Colon (tissue), 2 donors: ENCODE measurements at regions not wholly inside any gene's neighbourhood (a gene's known extent, or its start where the extent isn't known, plus 50 kb on each side); places are given as distances from the start of the nearest gene placed in this dataset.
"Not testable (repeated sequence)": the region's sequence is repeated elsewhere in the genome, so short reads cannot be mapped to it uniquely, and the experiment has no call there.

Experiments
- FAIRE-seq: peaks from 2 replicates; lab custom pipeline; 2012; peaks lifted over from hg19 to GRCh38; lab: Jason Lieb, UNC
- donor health status: control.
- donor health status: control.

GRCh38 chr6:121020656-121021055 is 313.6 kb downstream of the TBC1D32 start:
- no peak for FAIRE-seq

DNA sequence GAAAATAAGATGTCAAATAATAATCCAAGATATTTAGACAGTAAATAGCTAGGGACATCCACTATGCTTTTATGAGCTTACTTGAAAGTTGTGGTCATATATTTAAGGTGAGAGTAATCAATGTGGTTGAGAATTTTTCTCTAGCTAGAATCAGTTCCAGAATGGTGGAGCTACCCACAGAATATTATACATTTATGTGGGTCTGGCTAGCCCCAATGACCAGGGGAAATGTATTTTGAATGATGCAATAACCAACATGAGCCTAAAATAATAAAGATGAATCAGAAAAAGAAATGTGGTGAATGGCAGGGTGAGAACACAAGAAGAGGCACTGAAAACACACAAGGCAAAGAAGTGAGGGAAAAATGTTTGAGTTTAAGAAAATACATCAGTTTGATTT is 325.7 kb downstream of the TBC1D32 start:
- no peak for FAIRE-seq

- FAIRE-seq: no peak
Observed at GRCh38 chr6:121006024-121006423, 328.3 kb downstream of the TBC1D32 start.

GRCh38 chr6:121000381-121000780 is 333.9 kb downstream of the TBC1D32 start:
- FAIRE-seq: no peak

DNA sequence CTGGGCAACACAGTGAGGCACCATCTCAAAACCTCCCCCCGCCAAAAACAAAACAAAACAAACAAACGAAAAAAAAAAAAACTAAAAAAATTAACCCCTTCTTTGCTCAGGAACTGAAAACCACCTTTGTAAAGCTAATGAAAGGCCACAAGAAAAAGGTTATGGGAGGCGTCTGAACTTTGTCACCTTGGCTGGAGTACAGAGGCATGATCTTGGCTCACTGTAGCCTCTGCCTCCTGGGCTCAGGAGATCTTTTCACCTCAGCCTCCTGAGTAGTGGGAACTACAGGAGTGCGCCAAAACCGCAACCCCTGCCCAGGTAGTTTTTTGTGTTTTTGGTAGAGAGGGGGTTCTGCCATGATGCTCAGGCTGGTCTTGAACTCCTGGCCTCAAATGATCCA is 337.9 kb downstream of the TBC1D32 start:
- no peak for FAIRE-seq

- no peak for FAIRE-seq
Observed at GRCh38 chr6:120994573-120994967, 339.7 kb downstream of the TBC1D32 start.

- FAIRE-seq: no peak
Observed at GRCh38 chr6:120993929-120994572, 340.2 kb downstream of the TBC1D32 start.

- FAIRE-seq: peak; percentile 38
Observed at GRCh38 chr6:120992257-120992656, 342.0 kb downstream of the TBC1D32 start.

GRCh38 chr6:120990866-120991265 is 343.4 kb downstream of the TBC1D32 start:
- no peak for FAIRE-seq

- no peak for FAIRE-seq
Observed at GRCh38 chr6:120981835-120982234, 352.4 kb downstream of the TBC1D32 start.

DNA sequence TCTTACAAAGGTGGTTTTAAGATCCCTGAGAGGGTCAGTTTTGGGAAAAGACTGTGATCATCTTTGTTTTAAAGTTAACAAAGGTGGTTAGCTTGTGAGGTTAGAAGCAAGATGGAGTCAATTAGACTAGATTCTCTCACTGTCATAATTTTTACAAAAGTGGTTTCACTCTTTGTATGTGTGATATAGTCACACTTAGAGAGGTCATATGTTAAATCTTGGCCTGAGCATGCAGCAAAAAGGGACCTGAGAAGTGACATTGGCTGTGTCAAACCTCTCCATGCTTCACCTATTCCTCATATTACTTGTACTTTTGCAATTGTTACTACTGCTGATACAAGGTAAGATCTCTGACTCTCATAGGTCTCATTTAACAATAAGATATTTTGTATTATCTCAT is 368.0 kb downstream of the TBC1D32 start:
- FAIRE-seq: no peak

DNA sequence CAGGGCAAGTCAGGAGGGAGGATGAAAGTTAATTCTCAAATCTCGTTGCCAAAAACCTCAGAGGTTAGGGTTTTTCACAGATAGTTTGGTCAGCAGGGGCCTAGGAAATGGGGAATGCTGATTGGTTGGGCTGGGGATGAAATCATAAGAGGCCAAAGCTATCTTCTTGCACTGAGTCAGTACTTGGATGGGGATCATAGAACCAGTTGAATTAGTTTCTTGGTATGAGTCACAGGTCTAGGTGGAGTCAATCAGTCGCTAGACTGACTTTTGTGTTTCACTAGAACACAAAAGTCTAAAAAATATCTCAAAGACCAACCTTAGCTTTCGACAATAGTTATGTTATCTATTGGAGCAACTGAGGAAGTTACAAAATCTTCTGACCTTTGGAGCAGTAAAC is 368.5 kb downstream of the TBC1D32 start:
- FAIRE-seq: no peak

GRCh38 chr6:120960761-120961160 is 373.5 kb downstream of the TBC1D32 start:
- no peak for FAIRE-seq

DNA sequence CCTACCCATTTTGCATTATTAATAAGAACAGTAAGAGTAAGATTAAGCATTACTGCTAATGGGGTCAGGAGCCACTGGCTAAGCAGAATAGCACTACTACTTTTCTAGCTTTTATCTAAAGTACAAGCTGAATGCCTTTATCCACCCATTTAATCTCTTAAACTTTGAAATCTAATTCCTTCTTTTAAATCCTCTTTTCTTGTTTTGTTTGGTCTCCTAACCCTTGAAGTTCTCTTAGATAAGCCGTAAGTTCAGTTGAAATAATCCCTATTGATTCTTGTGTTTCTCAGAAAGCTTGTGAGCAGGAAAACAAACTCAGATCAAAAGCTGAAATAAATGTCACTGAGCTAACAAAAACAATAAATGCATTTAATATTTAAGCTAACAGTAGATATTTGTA is 380.2 kb downstream of the TBC1D32 start:
- FAIRE-seq: no peak

- FAIRE-seq: no peak
Observed at GRCh38 chr6:120951258-120951657, 383.0 kb downstream of the TBC1D32 start.

GRCh38 chr6:120947111-120947510 is 387.2 kb downstream of the TBC1D32 start:
- FAIRE-seq: no peak

GRCh38 chr6:120945905-120946594 is 388.2 kb downstream of the TBC1D32 start:
- FAIRE-seq: no peak

DNA sequence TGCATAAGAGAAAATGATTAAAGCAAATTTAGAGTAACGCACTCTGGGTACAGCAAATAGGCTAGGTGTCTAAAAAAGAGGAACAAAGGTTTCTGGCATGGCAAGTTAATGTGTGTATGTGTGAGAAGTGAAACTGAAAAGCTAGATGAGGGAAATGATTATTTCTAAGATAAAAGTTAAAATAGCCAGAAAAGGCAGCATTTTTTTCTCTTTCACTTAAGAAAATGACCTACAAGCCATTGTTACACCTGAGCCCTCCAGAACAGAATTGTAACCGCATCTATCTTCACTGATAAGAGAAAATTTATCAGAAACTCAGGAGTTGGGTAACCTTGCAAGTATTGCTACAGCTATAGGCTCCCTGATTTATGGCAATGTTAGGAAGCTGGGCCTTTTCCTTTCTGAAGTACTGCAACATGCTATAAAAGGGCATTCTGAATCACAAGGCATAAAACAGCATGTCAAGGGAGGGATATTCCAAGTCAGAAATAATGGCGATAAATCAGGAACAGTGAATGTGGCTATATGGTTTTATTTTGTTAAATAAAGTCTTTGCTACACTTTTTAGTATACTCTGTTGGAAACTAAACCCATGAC is 395.3 kb downstream of the TBC1D32 start:
- FAIRE-seq: no peak

DNA sequence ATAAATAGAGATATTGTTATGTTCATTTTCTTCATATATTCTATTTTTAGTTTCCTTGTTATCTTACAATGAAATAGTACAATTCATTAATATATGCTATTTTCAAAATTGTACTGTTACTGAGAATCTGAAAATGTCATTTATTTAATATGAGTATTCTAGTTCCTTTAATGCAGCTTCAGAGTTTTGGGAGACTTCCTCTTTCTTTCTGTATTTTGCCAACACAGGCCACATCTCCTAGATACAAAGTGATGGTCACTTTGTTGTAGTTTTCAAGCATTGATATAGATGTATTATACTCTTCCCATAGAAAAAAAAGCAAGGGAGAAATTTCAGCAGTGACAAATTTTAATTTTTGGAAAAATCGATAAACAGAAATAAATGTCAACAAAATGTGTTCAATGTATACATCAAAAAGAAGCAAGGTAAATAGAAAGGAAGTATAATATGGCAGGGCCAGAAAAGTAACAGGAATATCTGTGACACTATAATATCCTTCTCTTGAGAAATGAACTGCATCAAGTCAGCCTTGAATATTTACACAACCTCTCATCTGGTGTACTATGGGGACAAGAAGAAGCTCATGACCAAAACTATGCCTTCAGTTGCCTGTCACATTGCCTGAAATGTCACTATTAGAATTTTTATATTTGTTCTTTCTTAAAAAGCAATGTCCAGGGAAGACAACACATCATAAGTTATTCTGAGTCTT is 396.0 kb downstream of the TBC1D32 start:
- no peak for FAIRE-seq

GRCh38 chr6:120935908-120936307 is 398.4 kb downstream of the TBC1D32 start:
- no peak for FAIRE-seq

DNA sequence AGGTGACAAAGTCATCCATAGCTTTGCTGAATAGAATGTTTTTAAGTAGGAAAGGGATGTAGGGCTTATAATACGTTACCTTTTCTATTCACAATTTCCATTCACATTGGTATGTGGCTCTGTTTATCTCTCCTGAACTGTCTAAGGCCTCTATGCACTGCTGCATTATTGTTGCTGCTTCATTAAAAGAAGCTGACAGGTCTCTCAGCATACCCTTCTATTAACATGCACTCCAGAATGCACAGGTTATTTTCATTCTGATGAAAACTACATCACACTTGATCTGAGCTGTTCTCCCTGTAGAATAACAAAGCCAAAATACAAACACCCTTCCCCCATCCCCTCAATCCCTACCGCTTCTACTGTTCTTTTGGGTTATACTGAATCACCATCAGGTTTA is 399.3 kb downstream of the TBC1D32 start:
- FAIRE-seq: no peak

- FAIRE-seq: not testable (repeated sequence)
Observed at GRCh38 chr6:120931520-120932180, 402.6 kb downstream of the TBC1D32 start.
